ENCODE measurements at regions not wholly inside any gene's neighbourhood (a gene's known extent, or its start where the extent isn't known, plus 50 kb on each side); places are given as distances from the start of the nearest gene placed in this dataset.

DNA sequence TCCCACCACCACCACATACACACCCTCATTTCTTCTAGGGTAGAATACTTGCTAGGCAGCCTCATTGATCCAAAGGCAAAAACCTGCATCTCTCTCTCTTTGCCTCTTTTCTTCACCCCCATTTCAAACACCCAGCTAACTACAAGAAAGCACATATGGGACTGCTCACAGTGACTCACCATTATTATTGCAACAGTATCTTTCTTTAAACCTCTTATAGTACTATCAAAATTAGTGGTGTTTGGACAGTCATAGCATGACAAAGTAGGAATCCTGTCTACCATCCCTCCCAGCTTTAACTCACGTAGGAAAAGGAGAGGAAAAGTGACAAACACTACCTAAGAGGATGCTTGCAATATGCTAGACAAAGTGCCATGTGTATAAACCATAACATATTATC, 422.5 kb upstream of the CRIM1 start:
- no peak for DNase-seq
- TF ChIP-seq, protein P1, sequence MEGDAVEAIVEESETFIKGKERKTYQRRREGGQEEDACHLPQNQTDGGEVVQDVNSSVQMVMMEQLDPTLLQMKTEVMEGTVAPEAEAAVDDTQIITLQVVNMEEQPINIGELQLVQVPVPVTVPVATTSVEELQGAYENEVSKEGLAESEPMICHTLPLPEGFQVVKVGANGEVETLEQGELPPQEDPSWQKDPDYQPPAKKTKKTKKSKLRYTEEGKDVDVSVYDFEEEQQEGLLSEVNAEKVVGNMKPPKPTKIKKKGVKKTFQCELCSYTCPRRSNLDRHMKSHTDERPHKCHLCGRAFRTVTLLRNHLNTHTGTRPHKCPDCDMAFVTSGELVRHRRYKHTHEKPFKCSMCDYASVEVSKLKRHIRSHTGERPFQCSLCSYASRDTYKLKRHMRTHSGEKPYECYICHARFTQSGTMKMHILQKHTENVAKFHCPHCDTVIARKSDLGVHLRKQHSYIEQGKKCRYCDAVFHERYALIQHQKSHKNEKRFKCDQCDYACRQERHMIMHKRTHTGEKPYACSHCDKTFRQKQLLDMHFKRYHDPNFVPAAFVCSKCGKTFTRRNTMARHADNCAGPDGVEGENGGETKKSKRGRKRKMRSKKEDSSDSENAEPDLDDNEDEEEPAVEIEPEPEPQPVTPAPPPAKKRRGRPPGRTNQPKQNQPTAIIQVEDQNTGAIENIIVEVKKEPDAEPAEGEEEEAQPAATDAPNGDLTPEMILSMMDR (IDR thresholded peaks at IDR 0.05; ENCODE audit: low read depth, low read length): no peak
- Histone ChIP-seq H3K27me3 (no peaks in the 10 kb centered on the region), H3K9me3 (no peaks in the 10 kb centered on the region), H3K4me1 (no peaks in the 10 kb centered on the region), H3K36me3 (no peaks in the 10 kb centered on the region), H3K4me3 (ENCODE audit: low read depth, low read length) (no peak overlapping the region)

DNA sequence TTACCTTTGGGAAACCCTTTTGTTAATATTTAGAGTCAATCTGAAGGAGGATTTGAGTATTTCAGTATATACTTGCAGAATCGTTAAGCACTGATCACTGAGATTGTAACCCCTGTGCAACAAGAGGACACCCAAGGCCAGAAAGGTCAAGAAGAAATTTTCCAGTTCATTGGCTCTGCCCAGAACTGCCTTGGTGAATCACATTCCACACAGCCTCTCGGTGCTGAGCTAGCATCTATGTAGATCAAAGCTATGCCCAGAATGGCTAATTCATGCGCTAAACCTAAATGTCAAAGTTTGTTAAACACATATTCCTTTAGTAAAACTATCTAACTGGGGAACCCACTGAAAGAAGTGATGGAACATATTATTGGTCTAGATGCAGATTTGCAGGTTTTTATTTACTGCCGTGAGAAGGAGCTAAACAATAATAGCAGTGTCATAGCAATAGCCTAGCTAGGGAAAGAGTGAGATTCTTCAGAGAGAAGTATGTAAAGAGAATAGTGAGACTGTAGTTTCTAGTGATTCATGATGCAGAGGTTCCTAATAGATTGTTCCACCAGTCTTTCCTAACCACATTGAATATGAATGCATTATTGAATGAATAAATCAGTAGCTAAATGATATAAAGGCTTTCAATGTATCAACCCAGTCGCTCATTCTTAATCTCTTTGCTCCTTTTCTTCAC, 423.2 kb upstream of the CRIM1 start:
- Histone ChIP-seq H3K9me3 (no peaks in the 10 kb centered on the region), H3K36me3 (no peaks in the 10 kb centered on the region), H3K4me1 (no peaks in the 10 kb centered on the region), H3K27me3 (no peaks in the 10 kb centered on the region), H3K4me3 (ENCODE audit: low read depth, low read length) (no peak overlapping the region)
- TF ChIP-seq, protein P1 (IDR thresholded peaks at IDR 0.05; ENCODE audit: low read depth, low read length): no peak
- DNase-seq: no peak

DNA sequence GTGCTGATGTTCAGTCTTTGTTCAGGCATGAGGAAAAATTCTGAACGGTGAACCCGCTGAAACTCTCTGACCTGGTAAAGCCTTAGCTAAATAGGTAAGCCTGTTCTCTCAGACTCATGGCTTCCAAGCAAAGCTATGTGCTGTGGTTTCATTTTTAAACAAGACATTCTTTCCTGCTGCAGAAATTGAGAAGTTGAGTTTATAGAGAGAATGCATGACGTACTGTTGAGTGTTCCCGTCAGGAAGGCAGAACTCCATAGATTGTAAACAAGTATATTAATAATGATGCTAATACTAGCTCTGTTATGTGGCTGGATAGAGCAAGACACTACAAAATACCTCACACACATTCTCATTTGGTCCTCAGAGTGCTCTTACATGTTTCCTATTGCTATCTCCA, 424.0 kb upstream of the CRIM1 start:
- no peaks in the 10 kb centered on the region for H3K4me1 ChIP-seq

DNA sequence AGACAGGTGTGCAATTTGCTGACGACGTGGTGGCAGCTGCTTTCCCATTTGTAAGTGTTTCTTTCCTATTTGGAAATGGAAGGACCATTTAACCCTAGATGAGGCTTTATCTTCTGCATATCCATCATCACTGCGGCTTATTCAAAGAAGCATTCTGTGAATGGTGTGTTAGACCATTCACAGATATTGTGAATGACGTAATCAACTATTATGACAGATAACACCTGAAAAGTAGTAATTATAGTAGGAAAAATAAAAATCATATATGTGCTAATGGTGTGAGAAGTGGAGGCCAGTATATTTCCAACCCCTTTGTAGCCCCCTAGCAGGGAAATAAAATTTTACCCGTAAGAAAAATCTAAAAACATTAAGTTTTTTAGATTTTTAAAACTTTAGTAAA, 424.5 kb upstream of the CRIM1 start:
- H3K4me3 ChIP-seq (ENCODE audit: low read depth, low read length): no peak overlapping the region
- DNase-seq: no peak
- no peaks in the 10 kb centered on the region for H3K36me3 ChIP-seq
- TF ChIP-seq, protein P1 (IDR thresholded peaks at IDR 0.05; ENCODE audit: low read depth, low read length): no peak
- no peaks in the 10 kb centered on the region for H3K4me1 ChIP-seq
- H3K9me3 ChIP-seq: no peaks in the 10 kb centered on the region
- H3K27me3 ChIP-seq: no peaks in the 10 kb centered on the region

More for the DNA sequence above, 424.0 kb upstream of the CRIM1 start:
- no peaks in the 10 kb centered on the region for H3K36me3 ChIP-seq
- H3K9me3 ChIP-seq: no peaks in the 10 kb centered on the region
- no peaks in the 10 kb centered on the region for H3K27me3 ChIP-seq
- TF ChIP-seq, protein P1 (IDR thresholded peaks at IDR 0.05; ENCODE audit: low read depth, low read length): no peak
- no peak for DNase-seq
- H3K4me3 ChIP-seq (ENCODE audit: low read depth, low read length): no peak overlapping the region

DNA sequence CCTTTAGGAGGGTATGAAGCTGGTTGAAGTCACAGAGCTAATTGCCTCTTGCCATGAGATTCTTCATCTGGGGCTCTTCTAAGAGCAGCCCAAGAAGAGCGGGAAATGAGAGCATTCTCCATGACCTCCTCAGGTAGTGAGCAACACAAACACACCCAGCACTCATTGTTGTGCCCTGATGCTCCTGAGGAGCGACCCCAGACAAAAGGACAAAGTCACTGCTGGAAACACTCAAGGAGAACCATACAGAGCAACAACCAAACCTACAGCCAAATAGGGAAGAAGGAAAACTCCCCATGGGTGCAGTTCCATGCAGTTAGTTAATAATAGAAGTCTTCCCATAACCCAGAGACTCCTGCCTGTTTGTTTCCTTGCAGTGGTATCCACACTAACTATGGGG, 426.0 kb upstream of the CRIM1 start:
- DNase-seq: no peak
- no peaks in the 10 kb centered on the region for H3K36me3 ChIP-seq
- H3K27me3 ChIP-seq: no peaks in the 10 kb centered on the region
- no peaks in the 10 kb centered on the region for H3K4me1 ChIP-seq
- TF ChIP-seq, protein P1 (IDR thresholded peaks at IDR 0.05; ENCODE audit: low read depth, low read length): no peak
- no peak overlapping the region for H3K4me3 ChIP-seq (ENCODE audit: low read depth, low read length)
- H3K9me3 ChIP-seq: no peaks in the 10 kb centered on the region

DNA sequence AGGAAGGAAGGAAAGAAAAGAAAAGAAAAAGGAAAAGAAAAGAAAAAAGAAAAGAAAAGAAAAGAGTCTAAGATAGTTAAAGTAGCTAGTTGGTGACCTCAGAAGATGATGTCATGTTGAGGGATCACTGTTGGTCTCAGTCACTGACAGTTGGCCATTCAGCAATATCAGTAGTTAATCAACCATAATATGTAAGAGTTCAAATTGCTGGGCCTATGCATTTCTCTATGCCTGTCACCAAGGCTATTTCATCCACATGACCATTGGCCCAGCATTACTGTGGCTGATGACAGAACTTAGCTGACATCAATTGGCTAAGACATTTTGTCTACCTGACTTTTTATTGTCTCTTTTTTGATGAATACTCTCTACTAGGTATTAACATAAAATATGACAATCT, 435.5 kb upstream of the CRIM1 start:
- H3K27me3 ChIP-seq: no peaks in the 10 kb centered on the region
- H3K4me3 ChIP-seq (ENCODE audit: low read depth, low read length): no peak overlapping the region
- H3K36me3 ChIP-seq: no peaks in the 10 kb centered on the region
- DNase-seq: no peak
- TF ChIP-seq, protein P1 (IDR thresholded peaks at IDR 0.05; ENCODE audit: low read depth, low read length): no peak
- H3K4me1 ChIP-seq: no peaks in the 10 kb centered on the region
- no peaks in the 10 kb centered on the region for H3K9me3 ChIP-seq
